ENCODE measurements at regions not wholly inside any gene's neighbourhood (a gene's known extent, or its start where the extent isn't known, plus 50 kb on each side); places are given as distances from the start of the nearest gene placed in this dataset.

- no peak overlapping the region for H3K27ac Mint-ChIP-seq (ENCODE audit: unreplicated experiment)
- BruUV-seq (replicated peaks): no TSS peak
- Histone ChIP-seq H3K4me1 (peaks cover 34% of the 10 kb centered on the region), H3K27me3 (replicated peaks; ENCODE audit: control insufficient read depth, insufficient read depth, low read length) (no peaks in the 10 kb centered on the region), H3K4me3 (ENCODE audit: low read depth, low read length) (no peak overlapping the region), H3K9me3 (no peaks in the 10 kb centered on the region), H3K36me3 (ENCODE audit: control insufficient read depth, insufficient read depth, low read length) (no peaks in the 10 kb centered on the region)
- peaks cover 21% of the 10 kb centered on the region for H3K4me1 Mint-ChIP-seq (ENCODE audit: low read depth, unreplicated experiment)
- H3K9me3 Mint-ChIP-seq (ENCODE audit: unreplicated experiment): no peaks in the 10 kb centered on the region
- no peak overlapping the region for H3K4me3 Mint-ChIP-seq (ENCODE audit: unreplicated experiment)
- H3K36me3 Mint-ChIP-seq (ENCODE audit: insufficient read depth, unreplicated experiment): no peaks in the 10 kb centered on the region
- DNase-seq: no peak
- ChIA-PET CTCF (no interaction called here), POLR2A (no interaction called here)
- no peaks in the 10 kb centered on the region for H3K27me3 Mint-ChIP-seq (ENCODE audit: insufficient read depth, unreplicated experiment)
- intact Hi-C loops (cut with micrococcal nuclease; ENCODE audit: unreplicated experiment): no loop called here
- no peak for TF ChIP-seq CTCF (IDR thresholded peaks at IDR 0.05; ENCODE audit: insufficient read depth in 1 of 2, low read depth in 1 of 2, low read length in 1 of 2, severe bottlenecking in 1 of 2, unreplicated experiment in 1 of 2)
These were observed 291.8 kb upstream of the ACTBL2 start for GRCh38 chr5:57774439-57774838.

GRCh38 chr5:57772512-57772911 lies 289.9 kb upstream of the ACTBL2 start:
- CTCF ChIA-PET: interaction anchor here (0.6 kb wide), 1 partner anchor 195 kb away, joined by 3 read pairs; no protein-coding TSS in a partner anchor
- POLR2A ChIA-PET: no interaction called here
- no peak for DNase-seq
- peaks cover 22% of the 10 kb centered on the region for H3K4me1 ChIP-seq
- no peaks in the 10 kb centered on the region for H3K9me3 ChIP-seq
- no TSS peak for BruUV-seq (replicated peaks)
- no peaks in the 10 kb centered on the region for H3K36me3 ChIP-seq (ENCODE audit: control insufficient read depth, insufficient read depth, low read length)
- peaks cover 15% of the 10 kb centered on the region for H3K4me1 Mint-ChIP-seq (ENCODE audit: low read depth, unreplicated experiment)
- no peak overlapping the region for H3K4me3 ChIP-seq (ENCODE audit: low read depth, low read length)
- no peak for TF ChIP-seq CTCF (IDR thresholded peaks at IDR 0.05; ENCODE audit: insufficient read depth in 1 of 2, low read depth in 1 of 2, low read length in 1 of 2, severe bottlenecking in 1 of 2, unreplicated experiment in 1 of 2)
- H3K27me3 ChIP-seq (replicated peaks; ENCODE audit: control insufficient read depth, insufficient read depth, low read length): no peaks in the 10 kb centered on the region
- no peak overlapping the region for H3K4me3 Mint-ChIP-seq (ENCODE audit: unreplicated experiment)
- H3K27me3 Mint-ChIP-seq (ENCODE audit: insufficient read depth, unreplicated experiment): no peaks in the 10 kb centered on the region
- H3K27ac Mint-ChIP-seq (ENCODE audit: unreplicated experiment): no peak overlapping the region
- intact Hi-C loops (cut with micrococcal nuclease; ENCODE audit: unreplicated experiment): no loop called here
- no peaks in the 10 kb centered on the region for H3K36me3 Mint-ChIP-seq (ENCODE audit: insufficient read depth, unreplicated experiment)
- no peaks in the 10 kb centered on the region for H3K9me3 Mint-ChIP-seq (ENCODE audit: unreplicated experiment)

- ChIA-PET POLR2A (no interaction called here), CTCF (no interaction called here)
These were observed 287.4 kb upstream of the ACTBL2 start for GRCh38 chr5:57770039-57770438.

More at GRCh38 chr5:57770039-57770438, 287.4 kb upstream of the ACTBL2 start:
- H3K27ac Mint-ChIP-seq (ENCODE audit: unreplicated experiment): no peak overlapping the region
- intact Hi-C loops (cut with micrococcal nuclease; ENCODE audit: unreplicated experiment): no loop called here
- Histone ChIP-seq H3K4me1 (peaks cover 2% of the 10 kb centered on the region; the same call in 1 of the 2 replicates), H3K27me3 (replicated peaks; ENCODE audit: control insufficient read depth, insufficient read depth, low read length) (no peaks in the 10 kb centered on the region), H3K36me3 (ENCODE audit: control insufficient read depth, insufficient read depth, low read length) (no peaks in the 10 kb centered on the region), H3K9me3 (no peaks in the 10 kb centered on the region), H3K4me3 (ENCODE audit: low read depth, low read length) (no peak overlapping the region)
- TF ChIP-seq CTCF (IDR thresholded peaks at IDR 0.05; ENCODE audit: insufficient read depth in 1 of 2, low read depth in 1 of 2, low read length in 1 of 2, severe bottlenecking in 1 of 2, unreplicated experiment in 1 of 2): no peak
- H3K4me3 Mint-ChIP-seq (ENCODE audit: unreplicated experiment): no peak overlapping the region
- H3K36me3 Mint-ChIP-seq (ENCODE audit: insufficient read depth, unreplicated experiment): no peaks in the 10 kb centered on the region
- DNase-seq: no peak
- no peaks in the 10 kb centered on the region for H3K27me3 Mint-ChIP-seq (ENCODE audit: insufficient read depth, unreplicated experiment)
- no TSS peak for BruUV-seq (replicated peaks)
- H3K4me1 Mint-ChIP-seq (ENCODE audit: low read depth, unreplicated experiment): no peaks in the 10 kb centered on the region
- no peaks in the 10 kb centered on the region for H3K9me3 Mint-ChIP-seq (ENCODE audit: unreplicated experiment)
